GM12864 (cell line): ENCODE measurements at regions not wholly inside any gene's neighbourhood (a gene's known extent, or its start where the extent isn't known, plus 50 kb on each side); places are given as distances from the start of the nearest gene placed in this dataset.

ENCODE experiments used
- DNase-seq: peaks from one replicate; pipeline ENCODE4 v3.0.0-alpha.2; 2011; ENCODE audit warnings: low read depth
- H3K4me3 ChIP-seq: 2 replicates; pipeline ENCODE4 v1.5.1; 2011; ENCODE audit warnings: mild to moderate bottlenecking, low read depth, low read length, control low read depth
- TF ChIP-seq, protein P1 (sequence below): IDR thresholded peaks from 2 replicates; pipeline ENCODE4 v1.5.1; 2011; ENCODE audit warnings: low read depth, mild to moderate bottlenecking, moderate library complexity, low read length, control low read depth, inconsistent platforms; ENCODE audit errors: missing control alignments

DNA sequence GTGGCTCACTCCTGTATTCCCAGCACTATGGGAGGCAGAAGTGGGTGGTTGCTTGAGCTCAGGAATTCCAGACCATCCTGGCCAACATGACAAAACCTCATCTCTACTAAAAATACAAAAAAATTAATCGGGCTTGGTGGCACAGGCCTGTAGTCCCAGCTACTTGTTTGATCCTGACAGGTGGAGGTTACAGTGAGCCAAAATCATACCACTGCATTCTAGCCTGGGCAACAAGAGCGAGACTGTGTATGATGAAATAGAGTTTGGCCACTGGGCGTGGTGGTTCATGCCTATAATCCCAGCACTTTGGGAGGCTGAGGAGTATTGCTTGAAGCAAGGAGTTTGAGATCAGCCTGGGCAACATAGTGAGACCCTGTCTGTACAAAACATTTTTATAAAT, 173.3 kb downstream of the TANC2 start:
- TF ChIP-seq, protein P1, sequence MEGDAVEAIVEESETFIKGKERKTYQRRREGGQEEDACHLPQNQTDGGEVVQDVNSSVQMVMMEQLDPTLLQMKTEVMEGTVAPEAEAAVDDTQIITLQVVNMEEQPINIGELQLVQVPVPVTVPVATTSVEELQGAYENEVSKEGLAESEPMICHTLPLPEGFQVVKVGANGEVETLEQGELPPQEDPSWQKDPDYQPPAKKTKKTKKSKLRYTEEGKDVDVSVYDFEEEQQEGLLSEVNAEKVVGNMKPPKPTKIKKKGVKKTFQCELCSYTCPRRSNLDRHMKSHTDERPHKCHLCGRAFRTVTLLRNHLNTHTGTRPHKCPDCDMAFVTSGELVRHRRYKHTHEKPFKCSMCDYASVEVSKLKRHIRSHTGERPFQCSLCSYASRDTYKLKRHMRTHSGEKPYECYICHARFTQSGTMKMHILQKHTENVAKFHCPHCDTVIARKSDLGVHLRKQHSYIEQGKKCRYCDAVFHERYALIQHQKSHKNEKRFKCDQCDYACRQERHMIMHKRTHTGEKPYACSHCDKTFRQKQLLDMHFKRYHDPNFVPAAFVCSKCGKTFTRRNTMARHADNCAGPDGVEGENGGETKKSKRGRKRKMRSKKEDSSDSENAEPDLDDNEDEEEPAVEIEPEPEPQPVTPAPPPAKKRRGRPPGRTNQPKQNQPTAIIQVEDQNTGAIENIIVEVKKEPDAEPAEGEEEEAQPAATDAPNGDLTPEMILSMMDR = no peak
- no peak overlapping the region for H3K4me3 ChIP-seq
- DNase-seq = no peak

DNA sequence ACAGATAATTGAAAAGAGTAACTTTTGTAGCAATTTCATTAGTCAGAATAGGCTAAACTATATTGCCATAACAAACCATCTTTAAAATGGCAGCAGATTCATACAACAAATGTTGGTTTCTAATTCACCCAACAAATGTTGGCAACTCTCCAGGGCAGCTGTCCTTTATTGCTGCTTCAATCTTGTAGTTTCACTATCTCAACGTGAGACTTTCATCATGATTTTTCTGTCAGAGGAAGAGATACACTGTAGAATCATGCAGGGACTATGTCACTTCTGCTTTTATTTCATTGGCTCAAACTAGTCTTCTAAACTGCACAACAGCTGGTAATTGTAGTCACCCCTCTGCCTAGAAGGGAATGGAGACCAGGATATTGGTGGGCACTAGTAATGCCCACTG, 174.2 kb downstream of the TANC2 start:
- DNase-seq = peak; percentile 15
- H3K4me3 ChIP-seq = no peak overlapping the region
- TF ChIP-seq, protein P1 = no peak

DNA sequence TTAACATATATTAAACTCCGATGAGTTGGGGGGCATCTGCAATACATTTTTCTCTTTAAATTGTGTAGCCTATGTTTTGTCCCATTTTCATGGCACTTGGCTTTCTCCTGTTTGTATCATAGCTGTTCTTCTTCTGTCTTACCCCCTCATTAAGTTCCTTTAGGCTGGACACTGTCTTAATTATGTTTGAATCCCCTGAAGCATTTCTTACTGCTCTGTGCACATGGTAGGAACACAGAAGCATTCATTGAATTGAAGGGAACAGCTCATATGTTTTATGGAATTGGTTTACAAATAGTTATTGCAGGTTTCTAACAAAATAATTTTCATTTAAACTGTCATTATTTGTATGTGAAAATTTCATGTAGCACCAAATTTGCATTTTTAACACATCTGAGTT, 176.8 kb downstream of the TANC2 start:
- no peak overlapping the region for H3K4me3 ChIP-seq
- DNase-seq = no peak
- TF ChIP-seq, protein P1 = no peak

DNA sequence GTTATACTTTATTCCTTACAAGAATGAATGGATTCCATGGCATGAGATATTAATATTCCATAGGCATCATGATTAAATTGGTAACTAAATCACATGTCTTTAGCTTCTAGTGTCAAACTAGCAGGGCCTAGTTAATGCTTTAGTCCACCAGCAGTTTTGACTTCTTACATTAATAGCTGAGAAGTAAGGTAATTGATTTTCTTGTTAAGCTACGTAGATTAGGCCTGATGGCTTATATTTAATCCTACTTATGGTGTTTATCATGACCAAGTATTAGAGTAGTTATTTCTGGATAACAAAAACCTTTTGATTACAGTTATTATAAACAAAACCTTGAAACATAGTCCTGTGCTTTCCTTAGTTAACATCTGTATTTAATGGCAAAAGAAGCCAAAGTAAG, 184.5 kb downstream of the TANC2 start:
- TF ChIP-seq, protein P1 = no peak
- H3K4me3 ChIP-seq = no peak overlapping the region
- DNase-seq = no peak

DNA sequence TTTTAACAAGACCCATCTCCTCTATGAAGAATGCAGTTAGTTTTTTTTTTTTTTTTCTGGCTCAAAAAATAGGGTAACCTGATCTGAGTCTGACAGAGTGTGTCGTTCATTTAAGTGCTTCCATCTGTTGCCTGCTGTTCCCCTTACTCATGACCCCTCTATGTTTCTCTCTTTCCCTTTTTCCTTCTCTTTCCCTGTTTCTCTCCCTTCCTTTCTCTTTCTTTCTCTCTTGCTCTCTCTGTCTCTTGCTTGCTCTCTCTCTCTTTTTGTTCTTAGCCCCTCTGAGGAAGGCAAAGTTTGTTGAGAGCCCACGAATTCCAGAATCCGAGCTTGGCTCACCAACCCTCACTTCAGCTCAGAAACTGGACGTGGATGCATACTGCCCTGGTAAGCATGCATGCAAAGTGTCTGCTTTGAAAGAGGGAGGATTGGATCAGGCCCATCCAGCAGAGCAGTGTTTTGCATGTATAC, 185.0 kb downstream of the TANC2 start:
- TF ChIP-seq, protein P1 = no peak
- no peak overlapping the region for H3K4me3 ChIP-seq
- DNase-seq = no peak

DNA sequence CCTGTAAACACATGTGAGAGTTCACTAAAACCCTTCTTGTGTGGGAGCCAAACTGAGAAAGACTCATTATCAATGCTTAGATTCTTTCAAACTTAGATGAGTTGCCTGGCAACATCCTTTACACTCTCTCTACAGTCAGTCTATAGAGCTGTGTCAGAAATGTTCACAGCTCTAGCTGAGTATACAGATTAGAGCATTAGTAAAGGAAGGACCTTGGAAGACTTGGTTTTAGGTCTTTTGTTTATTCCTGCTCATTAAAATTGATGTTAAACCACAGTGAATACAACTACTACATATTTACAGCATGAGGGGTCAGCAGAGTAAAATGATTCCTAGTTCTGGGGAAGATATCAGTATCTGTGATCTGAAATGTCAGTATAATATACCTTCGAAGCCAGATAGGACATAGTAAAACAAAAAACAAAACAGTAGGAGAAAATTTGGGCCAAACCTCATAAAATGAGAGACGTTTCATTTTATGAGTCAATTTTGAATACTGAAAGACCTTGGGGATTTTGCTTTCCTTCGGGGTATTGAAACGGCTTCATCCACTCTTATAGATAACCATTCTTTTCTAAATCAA, 186.0 kb downstream of the TANC2 start:
- no peak overlapping the region for H3K4me3 ChIP-seq
- DNase-seq = no peak
- TF ChIP-seq, protein P1 = no peak

DNA sequence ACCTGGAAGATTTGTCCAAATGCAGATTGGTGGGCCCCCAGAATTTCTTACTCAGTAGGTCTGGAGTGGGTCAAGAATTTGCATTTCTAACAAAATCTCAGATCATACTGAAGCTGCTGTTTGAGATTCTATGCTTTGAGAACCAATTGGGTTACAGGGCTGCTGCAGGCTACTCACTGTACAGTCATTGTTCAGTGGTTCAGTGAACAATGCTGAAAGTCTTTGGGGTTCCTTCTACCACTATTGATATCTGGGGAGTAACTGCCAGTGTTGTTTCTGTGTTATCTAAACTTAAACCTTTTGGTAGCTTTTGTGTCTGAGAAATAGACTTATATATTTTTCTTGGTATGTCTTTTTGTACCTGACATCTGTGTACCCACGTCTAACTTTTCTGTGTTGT, 187.5 kb downstream of the TANC2 start:
- DNase-seq = no peak
- TF ChIP-seq, protein P1 = no peak
- no peak overlapping the region for H3K4me3 ChIP-seq
